ENCODE measurements at regions not wholly inside any gene's neighbourhood (a gene's known extent, or its start where the extent isn't known, plus 50 kb on each side); places are given as distances from the start of the nearest gene placed in this dataset.

DNA sequence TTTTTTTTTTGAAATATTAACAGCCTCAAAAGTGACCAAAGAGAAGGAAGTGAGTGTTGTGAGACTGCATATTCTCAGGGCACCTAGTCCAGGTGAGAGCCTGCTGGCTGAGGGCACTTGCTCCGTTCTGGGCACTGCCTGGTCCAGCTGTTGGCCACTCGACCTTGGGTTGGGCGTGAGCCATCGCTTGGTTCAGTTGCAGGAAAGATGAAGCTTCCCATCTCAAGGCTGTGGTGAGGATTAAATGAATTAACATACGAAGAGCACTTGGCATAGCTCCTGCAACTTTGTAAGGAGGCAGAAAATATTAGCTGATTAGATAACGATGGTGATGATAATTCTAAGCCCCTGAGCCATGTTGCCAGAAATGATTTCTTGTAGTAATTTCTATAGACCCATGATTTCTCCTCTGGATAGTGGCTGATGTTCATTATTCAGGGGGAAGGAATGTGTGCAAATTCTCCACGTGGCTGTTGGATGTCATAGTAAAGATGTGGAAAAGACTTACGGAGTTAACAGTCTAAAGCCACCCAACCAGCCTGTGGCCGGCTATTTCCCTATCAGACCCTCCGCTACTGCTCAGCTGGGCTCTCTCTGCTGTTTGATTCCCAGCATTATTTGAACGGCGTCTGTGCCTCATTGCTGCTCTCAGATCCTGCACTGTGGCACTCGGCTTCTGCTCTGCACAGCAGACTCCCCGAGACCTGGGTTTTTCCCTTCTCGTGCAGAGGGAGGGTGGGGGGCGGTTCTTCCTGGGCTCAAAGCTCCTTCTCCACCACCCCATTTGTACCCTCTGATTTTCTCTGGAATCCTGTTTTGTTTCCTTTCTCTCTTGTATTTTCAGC, 221.1 kb downstream of the GALR1 start:
- Histone ChIP-seq H3K4me1 (ENCODE audit: control insufficient read depth in 3 of 3, insufficient read depth in 3 of 3, low read length in 3 of 3) (no peaks in the 10 kb centered on the region), H3K9ac (ENCODE audit: low read depth in 1 of 3, low read length in 3 of 3) (no peak overlapping the region), H3K4me3 (ENCODE audit: low read length in 3 of 3) (no peak overlapping the region), H3K36me3 (ENCODE audit: control insufficient read depth in 3 of 3, insufficient read depth in 3 of 3, low read length in 3 of 3) (no peaks in the 10 kb centered on the region), H3K27ac (ENCODE audit: low read depth, low read length) (no peak overlapping the region), H3K27me3 (ENCODE audit: control insufficient read depth in 3 of 3, insufficient read depth in 3 of 3, low read length in 3 of 3) (peaks cover 0 to 4% (median 0%) of the 10 kb centered on the region in 3 donors), H3K9me3 (ENCODE audit: control insufficient read depth in 3 of 3, low read length in 3 of 3) (no peaks in the 10 kb centered on the region)

DNA sequence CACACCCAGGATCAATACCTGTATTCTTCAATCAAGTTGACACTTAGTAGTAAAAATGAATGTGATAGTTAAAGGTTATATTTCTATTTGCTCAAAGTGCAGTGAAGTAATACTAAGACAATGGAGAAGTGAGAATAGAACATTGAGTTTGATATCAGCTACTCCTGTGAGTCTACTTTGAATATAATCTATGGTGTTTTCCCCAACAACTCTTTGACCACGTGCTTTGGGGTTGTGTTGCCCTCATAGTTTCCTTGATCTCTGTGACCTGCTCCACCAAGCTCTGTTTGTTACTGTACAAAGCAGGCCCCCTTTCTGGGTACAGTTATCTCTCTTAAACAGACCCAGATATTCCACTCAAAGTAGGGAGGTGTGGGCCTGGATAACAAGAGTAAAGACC, 222.9 kb downstream of the GALR1 start:
- peaks cover 0 to 4% (median 0%) of the 10 kb centered on the region in 3 donors for H3K27me3 ChIP-seq (ENCODE audit: control insufficient read depth in 3 of 3, insufficient read depth in 3 of 3, low read length in 3 of 3)
- no peak overlapping the region for H3K27ac ChIP-seq (ENCODE audit: low read depth, low read length)

GRCh38 chr18:77478646-77479442, 229.2 kb downstream of the GALR1 start:
- H3K4me3 ChIP-seq (ENCODE audit: low read length in 3 of 3), result no peak overlapping the region
- no peak overlapping the region for H3K27ac ChIP-seq (ENCODE audit: low read depth, low read length)
- no peak overlapping the region for H3K9ac ChIP-seq (ENCODE audit: low read depth in 1 of 3, low read length in 3 of 3)
- peaks cover 0 to 3% (median 0%) of the 10 kb centered on the region in 3 donors for H3K4me1 ChIP-seq (ENCODE audit: control insufficient read depth in 3 of 3, insufficient read depth in 3 of 3, low read length in 3 of 3)
- H3K36me3 ChIP-seq (ENCODE audit: control insufficient read depth in 3 of 3, insufficient read depth in 3 of 3, low read length in 3 of 3), result no peaks in the 10 kb centered on the region
- no peaks in the 10 kb centered on the region for H3K9me3 ChIP-seq (ENCODE audit: control insufficient read depth in 3 of 3, low read length in 3 of 3)
- H3K27me3 ChIP-seq (ENCODE audit: control insufficient read depth in 3 of 3, insufficient read depth in 3 of 3, low read length in 3 of 3), result no peaks in the 10 kb centered on the region

More for the DNA sequence above, 222.9 kb downstream of the GALR1 start:
- H3K9me3 ChIP-seq (ENCODE audit: control insufficient read depth in 3 of 3, low read length in 3 of 3), result no peaks in the 10 kb centered on the region
- no peaks in the 10 kb centered on the region for H3K4me1 ChIP-seq (ENCODE audit: control insufficient read depth in 3 of 3, insufficient read depth in 3 of 3, low read length in 3 of 3)
- H3K4me3 ChIP-seq (ENCODE audit: low read length in 3 of 3), result no peak overlapping the region
- H3K36me3 ChIP-seq (ENCODE audit: control insufficient read depth in 3 of 3, insufficient read depth in 3 of 3, low read length in 3 of 3), result no peaks in the 10 kb centered on the region
- H3K9ac ChIP-seq (ENCODE audit: low read depth in 1 of 3, low read length in 3 of 3), result no peak overlapping the region

GRCh38 chr18:77481541-77481940, 231.9 kb downstream of the GALR1 start:
- H3K27ac ChIP-seq (ENCODE audit: low read depth, low read length), result no peak overlapping the region
- H3K9me3 ChIP-seq (ENCODE audit: control insufficient read depth in 3 of 3, low read length in 3 of 3), result peaks cover 0 to 3% (median 0%) of the 10 kb centered on the region in 3 donors
- no peak overlapping the region for H3K9ac ChIP-seq (ENCODE audit: low read depth in 1 of 3, low read length in 3 of 3)
- H3K36me3 ChIP-seq (ENCODE audit: control insufficient read depth in 3 of 3, insufficient read depth in 3 of 3, low read length in 3 of 3), result no peaks in the 10 kb centered on the region
- no peak overlapping the region for H3K4me3 ChIP-seq (ENCODE audit: low read length in 3 of 3)
- peaks cover 0 to 3% (median 0%) of the 10 kb centered on the region in 3 donors for H3K4me1 ChIP-seq (ENCODE audit: control insufficient read depth in 3 of 3, insufficient read depth in 3 of 3, low read length in 3 of 3)
- H3K27me3 ChIP-seq (ENCODE audit: control insufficient read depth in 3 of 3, insufficient read depth in 3 of 3, low read length in 3 of 3), result no peaks in the 10 kb centered on the region

GRCh38 chr18:77482190-77483085, 232.8 kb downstream of the GALR1 start:
- no peak overlapping the region for H3K27ac ChIP-seq (ENCODE audit: low read depth, low read length)
- no peaks in the 10 kb centered on the region for H3K36me3 ChIP-seq (ENCODE audit: control insufficient read depth in 3 of 3, insufficient read depth in 3 of 3, low read length in 3 of 3)
- H3K9me3 ChIP-seq (ENCODE audit: control insufficient read depth in 3 of 3, low read length in 3 of 3), result peaks cover 0 to 3% (median 0%) of the 10 kb centered on the region in 3 donors
- no peak overlapping the region for H3K4me3 ChIP-seq (ENCODE audit: low read length in 3 of 3)
- no peaks in the 10 kb centered on the region for H3K27me3 ChIP-seq (ENCODE audit: control insufficient read depth in 3 of 3, insufficient read depth in 3 of 3, low read length in 3 of 3)
- H3K4me1 ChIP-seq (ENCODE audit: control insufficient read depth in 3 of 3, insufficient read depth in 3 of 3, low read length in 3 of 3), result peaks cover 0 to 3% (median 0%) of the 10 kb centered on the region in 3 donors
- no peak overlapping the region for H3K9ac ChIP-seq (ENCODE audit: low read depth in 1 of 3, low read length in 3 of 3)

GRCh38 chr18:77486985-77487384, 237.3 kb downstream of the GALR1 start:
- Histone ChIP-seq H3K9me3 (ENCODE audit: control insufficient read depth in 3 of 3, low read length in 3 of 3) (peaks cover 0 to 3% (median 0%) of the 10 kb centered on the region in 3 donors), H3K4me3 (ENCODE audit: low read length in 3 of 3) (no peak overlapping the region), H3K27ac (ENCODE audit: low read depth, low read length) (no peak overlapping the region), H3K27me3 (ENCODE audit: control insufficient read depth in 3 of 3, insufficient read depth in 3 of 3, low read length in 3 of 3) (no peaks in the 10 kb centered on the region), H3K4me1 (ENCODE audit: control insufficient read depth in 3 of 3, insufficient read depth in 3 of 3, low read length in 3 of 3) (no peaks in the 10 kb centered on the region), H3K36me3 (ENCODE audit: control insufficient read depth in 3 of 3, insufficient read depth in 3 of 3, low read length in 3 of 3) (no peaks in the 10 kb centered on the region), H3K9ac (ENCODE audit: low read depth in 1 of 3, low read length in 3 of 3) (no peak overlapping the region)

DNA sequence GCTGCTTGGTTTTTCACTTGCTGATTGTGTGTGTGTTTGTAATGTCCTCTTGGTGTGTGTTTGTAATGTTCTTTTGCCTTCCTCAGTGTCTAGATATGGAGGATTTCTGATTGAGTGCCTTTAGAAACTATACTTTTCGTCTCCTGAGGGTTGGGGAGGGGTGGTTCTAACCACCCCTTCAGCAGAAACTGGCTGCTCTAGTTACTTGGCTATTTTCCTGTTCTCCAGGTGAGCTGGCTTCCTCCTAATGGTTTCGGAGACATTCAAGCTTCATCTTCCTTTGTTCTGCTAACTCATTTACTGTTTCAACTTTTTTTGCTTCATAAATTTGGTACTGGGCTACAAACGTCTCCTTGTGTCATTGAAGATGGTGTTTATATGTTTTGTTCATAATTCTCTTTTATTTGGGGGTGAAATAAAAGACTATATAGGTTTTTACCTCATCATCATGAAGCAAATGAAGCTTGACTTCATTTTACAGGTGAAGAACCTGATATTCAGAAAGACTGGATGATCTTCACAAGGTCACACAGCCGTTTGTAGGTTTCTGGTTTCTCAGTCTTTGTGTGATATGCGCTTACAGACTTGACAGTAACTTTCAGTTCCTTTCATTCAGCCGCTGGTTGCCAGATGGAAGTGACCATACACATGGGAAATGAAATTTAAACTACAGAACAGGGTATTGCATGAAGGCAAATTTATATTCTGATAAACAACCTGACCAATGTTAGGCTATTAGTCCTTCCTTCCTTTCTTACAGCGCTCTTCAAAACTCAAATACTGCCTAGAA, 238.5 kb downstream of the GALR1 start:
- Histone ChIP-seq H3K9me3 (ENCODE audit: control insufficient read depth in 3 of 3, low read length in 3 of 3) (peaks cover 0 to 3% (median 0%) of the 10 kb centered on the region in 3 donors), H3K27me3 (ENCODE audit: control insufficient read depth in 3 of 3, insufficient read depth in 3 of 3, low read length in 3 of 3) (no peaks in the 10 kb centered on the region), H3K9ac (ENCODE audit: low read depth in 1 of 3, low read length in 3 of 3) (no peak overlapping the region), H3K4me1 (ENCODE audit: control insufficient read depth in 3 of 3, insufficient read depth in 3 of 3, low read length in 3 of 3) (no peaks in the 10 kb centered on the region), H3K36me3 (ENCODE audit: control insufficient read depth in 3 of 3, insufficient read depth in 3 of 3, low read length in 3 of 3) (no peaks in the 10 kb centered on the region), H3K27ac (ENCODE audit: low read depth, low read length) (no peak overlapping the region), H3K4me3 (ENCODE audit: low read length in 3 of 3) (no peak overlapping the region)

- Histone ChIP-seq H3K4me1 (ENCODE audit: control insufficient read depth in 3 of 3, insufficient read depth in 3 of 3, low read length in 3 of 3) (no peaks in the 10 kb centered on the region), H3K9ac (ENCODE audit: low read depth in 1 of 3, low read length in 3 of 3) (no peak overlapping the region), H3K27me3 (ENCODE audit: control insufficient read depth in 3 of 3, insufficient read depth in 3 of 3, low read length in 3 of 3) (no peaks in the 10 kb centered on the region), H3K4me3 (ENCODE audit: low read length in 3 of 3) (no peak overlapping the region), H3K27ac (ENCODE audit: low read depth, low read length) (no peak overlapping the region), H3K36me3 (ENCODE audit: control insufficient read depth in 3 of 3, insufficient read depth in 3 of 3, low read length in 3 of 3) (no peaks in the 10 kb centered on the region), H3K9me3 (ENCODE audit: control insufficient read depth in 3 of 3, low read length in 3 of 3) (no peaks in the 10 kb centered on the region)
Observed at GRCh38 chr18:77495079-77495478, 245.4 kb downstream of the GALR1 start.
